CD4-positive, CD25-positive, alpha-beta regulatory T cell (primary cell): ENCODE measurements at regions not wholly inside any gene's neighbourhood (a gene's known extent, or its start where the extent isn't known, plus 50 kb on each side); places are given as distances from the start of the nearest gene placed in this dataset.

Source experiments
- ATAC-seq, 2 donors: fragments of 150-1000 bp; cut with Tn5 transposase; one replicate each; pipeline ENCODE4 v1.10.0; 2021; ENCODE audit warnings: low read depth in 2 of 2, moderate number of reproducible peaks in 2 of 2, moderate library complexity in 1 of 2
- DNase-seq, 3 donors: peaks; one replicate each; pipeline versions ENCODE4 v3.0.0 to v3.0.0-alpha.2; 2012 to 2022; ENCODE audit warnings: mixed read lengths in 1 of 3
- H3K27ac ChIP-seq: one replicate; pipeline ENCODE4 v1.7.0; 2013; ENCODE audit warnings: mild to moderate bottlenecking, low read length; ENCODE audit not compliant: insufficient read depth, poor library complexity, severe bottlenecking
- H3K27me3 ChIP-seq: one replicate; pipeline ENCODE4 v1.7.0; 2013; ENCODE audit warnings: low read length; ENCODE audit not compliant: control insufficient read depth, insufficient read depth
- H3K36me3 ChIP-seq: one replicate; pipeline ENCODE4 v1.7.0; 2013; ENCODE audit warnings: mild to moderate bottlenecking, low read length, moderate library complexity; ENCODE audit not compliant: control insufficient read depth, insufficient read depth
- H3K4me1 ChIP-seq: 2 replicates; pipeline ENCODE4 v1.7.0; 2013; ENCODE audit warnings: mild to moderate bottlenecking, low read length; ENCODE audit not compliant: insufficient read depth, control insufficient read depth, poor library complexity, severe bottlenecking
- H3K4me3 ChIP-seq: one replicate; pipeline ENCODE4 v1.7.0; 2013; ENCODE audit warnings: low read depth, mild to moderate bottlenecking, low read length, moderate library complexity
- H3K9me3 ChIP-seq, 2 experiments: 1 replicate in 1 of 2; 2 replicates in 1 of 2; pipeline ENCODE4 v1.7.0; 2013; ENCODE audit warnings: low read length in 2 of 2, mild to moderate bottlenecking in 1 of 2, moderate library complexity in 1 of 2; ENCODE audit not compliant: control insufficient read depth in 2 of 2
- H3K27ac Mint-ChIP-seq, 3 donors: one replicate each; pipeline ENCODE4 v1.8.0; 2020 to 2022; ENCODE audit warnings: mild to moderate bottlenecking in 3 of 3, mixed read lengths in 3 of 3, moderate library complexity in 2 of 3
- H3K27me3 Mint-ChIP-seq: one replicate; pipeline ENCODE4 v1.8.0; 2022; ENCODE audit warnings: mild to moderate bottlenecking, mixed read lengths
- H3K36me3 Mint-ChIP-seq: one replicate; pipeline ENCODE4 v1.8.0; 2020; ENCODE audit warnings: mixed read lengths
- H3K4me1 Mint-ChIP-seq, 4 donors: one replicate each; pipeline ENCODE4 v1.8.0; 2020 to 2022; ENCODE audit warnings: mixed read lengths in 4 of 4, mild to moderate bottlenecking in 1 of 4
- H3K4me3 Mint-ChIP-seq, 4 donors: one replicate each; pipeline ENCODE4 v1.8.0; 2020 to 2022; ENCODE audit warnings: mild to moderate bottlenecking in 4 of 4, mixed read lengths in 4 of 4, moderate library complexity in 3 of 4
- H3K9me3 Mint-ChIP-seq, 7 donors: one replicate each; pipeline ENCODE4 v1.8.0; 2020 to 2022; ENCODE audit warnings: mixed read lengths in 7 of 7, mild to moderate bottlenecking in 3 of 7, moderate library complexity in 2 of 7

DNA sequence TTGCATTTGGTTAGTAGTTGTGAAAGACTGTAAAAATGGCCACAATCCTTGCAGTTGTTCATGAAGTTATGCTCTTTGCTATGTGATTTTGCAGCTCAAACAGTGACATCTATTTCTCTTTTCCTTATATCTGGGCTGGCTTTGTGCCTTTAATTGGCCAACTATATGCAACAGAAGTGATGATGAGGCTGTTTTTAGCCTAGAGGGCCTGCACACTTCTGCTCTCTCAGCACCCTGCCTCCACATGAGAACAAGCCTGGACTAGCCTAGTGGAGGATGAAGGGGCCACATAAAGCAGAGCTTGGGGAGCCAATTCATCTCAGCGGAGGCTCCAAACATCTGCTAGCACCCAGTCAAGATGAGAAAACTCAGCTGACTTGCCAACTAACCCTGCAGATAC is 339.8 kb downstream of the OMA1 start:
- Mint-ChIP-seq H3K4me3 (no peak overlapping the region), H3K27me3 (no peaks in the 10 kb centered on the region), H3K9me3 (peaks cover 0 to 5% (median 0%) of the 10 kb centered on the region in 7 donors), H3K27ac (no peak overlapping the region), H3K36me3 (no peaks in the 10 kb centered on the region), H3K4me1 (no peaks in the 10 kb centered on the region)
- no peaks in the 10 kb centered on the region for H3K27me3 ChIP-seq
- ATAC-seq (no peak), DNase-seq (no peak)
- H3K36me3 ChIP-seq = no peaks in the 10 kb centered on the region
- no peak overlapping the region for H3K27ac ChIP-seq
- no peaks in the 10 kb centered on the region for H3K4me1 ChIP-seq
- H3K9me3 ChIP-seq = no peaks in the 10 kb centered on the region
- H3K4me3 ChIP-seq = no peak overlapping the region

DNA sequence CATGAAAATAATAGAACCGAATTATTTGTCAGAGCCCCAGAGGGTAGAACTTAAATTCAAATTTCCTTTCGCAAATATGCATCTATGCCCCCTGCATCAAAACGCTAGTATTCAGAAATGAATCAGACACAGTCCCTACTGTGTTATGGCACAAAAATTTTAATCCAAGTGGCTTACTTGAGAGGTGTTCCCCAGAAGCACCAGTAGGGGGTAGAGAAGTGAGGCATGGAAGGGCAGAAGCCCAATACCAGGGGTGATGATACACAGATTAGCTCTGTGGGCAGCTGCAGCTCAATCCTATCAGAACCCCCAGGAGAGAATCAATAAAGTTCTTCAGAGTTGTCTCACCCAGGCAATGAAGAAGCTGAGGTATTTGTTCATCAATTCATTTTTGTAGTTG is 342.2 kb downstream of the OMA1 start:
- Mint-ChIP-seq H3K4me3 (no peak overlapping the region), H3K27me3 (no peaks in the 10 kb centered on the region), H3K36me3 (no peaks in the 10 kb centered on the region), H3K9me3 (peaks cover 0 to 2% (median 0%) of the 10 kb centered on the region in 7 donors), H3K27ac (no peak overlapping the region), H3K4me1 (no peaks in the 10 kb centered on the region)
- Histone ChIP-seq H3K4me1 (no peaks in the 10 kb centered on the region), H3K27me3 (no peaks in the 10 kb centered on the region), H3K27ac (no peak overlapping the region), H3K4me3 (no peak overlapping the region), H3K36me3 (no peaks in the 10 kb centered on the region), H3K9me3 (no peaks in the 10 kb centered on the region)
- ATAC-seq (no peak), DNase-seq (peak in 1 of 3 donors; percentile 2)

GRCh38 chr1:58201492-58202106 is 344.9 kb downstream of the OMA1 start:
- Mint-ChIP-seq H3K27ac (no peak overlapping the region), H3K9me3 (no peaks in the 10 kb centered on the region), H3K27me3 (no peaks in the 10 kb centered on the region), H3K36me3 (no peaks in the 10 kb centered on the region), H3K4me3 (no peak overlapping the region), H3K4me1 (no peaks in the 10 kb centered on the region)
- no peak overlapping the region for H3K4me3 ChIP-seq
- H3K9me3 ChIP-seq = no peaks in the 10 kb centered on the region
- no peaks in the 10 kb centered on the region for H3K27me3 ChIP-seq
- no peak overlapping the region for H3K27ac ChIP-seq
- DNase-seq = no peak
- H3K36me3 ChIP-seq = no peaks in the 10 kb centered on the region
- ATAC-seq = no peak
- no peaks in the 10 kb centered on the region for H3K4me1 ChIP-seq

- Mint-ChIP-seq H3K27ac (no peak overlapping the region), H3K36me3 (no peaks in the 10 kb centered on the region)
Measured at GRCh38 chr1:58200437-58200836, 346.1 kb downstream of the OMA1 start.

DNA sequence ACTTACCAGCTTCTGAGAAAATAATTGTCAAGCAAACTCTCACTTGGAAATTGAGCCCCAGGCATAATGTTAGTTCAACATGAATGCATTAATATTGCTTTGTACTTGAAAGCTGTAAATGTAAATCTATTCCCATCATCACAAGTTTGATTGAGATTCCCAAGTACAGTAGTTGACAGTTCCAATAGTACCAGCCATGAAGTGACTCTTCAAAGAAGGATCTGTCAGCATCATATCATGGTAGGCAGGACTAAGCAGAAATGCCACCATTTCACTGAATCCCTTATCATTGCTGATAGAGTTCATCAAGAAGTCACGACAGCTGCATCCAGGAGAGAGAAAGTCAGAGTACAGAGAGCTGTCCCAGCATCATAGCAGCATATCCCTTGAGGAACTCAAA is 348.7 kb downstream of the OMA1 start:
- Histone ChIP-seq H3K36me3 (no peaks in the 10 kb centered on the region), H3K9me3 (no peaks in the 10 kb centered on the region), H3K27me3 (no peaks in the 10 kb centered on the region), H3K4me1 (no peaks in the 10 kb centered on the region), H3K4me3 (no peak overlapping the region), H3K27ac (no peak overlapping the region)
- Mint-ChIP-seq H3K27ac (no peak overlapping the region), H3K4me1 (no peaks in the 10 kb centered on the region), H3K9me3 (peaks cover 0 to 4% (median 0%) of the 10 kb centered on the region in 7 donors), H3K36me3 (no peaks in the 10 kb centered on the region), H3K27me3 (no peaks in the 10 kb centered on the region), H3K4me3 (no peak overlapping the region)
- no peak for DNase-seq
- ATAC-seq = no peak

More at GRCh38 chr1:58200437-58200836, 346.1 kb downstream of the OMA1 start:
- Histone ChIP-seq H3K9me3 (no peaks in the 10 kb centered on the region), H3K27ac (no peak overlapping the region), H3K4me3 (no peak overlapping the region), H3K27me3 (no peaks in the 10 kb centered on the region), H3K4me1 (no peaks in the 10 kb centered on the region), H3K36me3 (no peaks in the 10 kb centered on the region)
- Mint-ChIP-seq H3K4me3 (no peak overlapping the region), H3K27me3 (no peaks in the 10 kb centered on the region), H3K4me1 (no peaks in the 10 kb centered on the region), H3K9me3 (peaks cover 0 to 2% (median 0%) of the 10 kb centered on the region in 7 donors)
- DNase-seq (no peak), ATAC-seq (no peak)

DNA sequence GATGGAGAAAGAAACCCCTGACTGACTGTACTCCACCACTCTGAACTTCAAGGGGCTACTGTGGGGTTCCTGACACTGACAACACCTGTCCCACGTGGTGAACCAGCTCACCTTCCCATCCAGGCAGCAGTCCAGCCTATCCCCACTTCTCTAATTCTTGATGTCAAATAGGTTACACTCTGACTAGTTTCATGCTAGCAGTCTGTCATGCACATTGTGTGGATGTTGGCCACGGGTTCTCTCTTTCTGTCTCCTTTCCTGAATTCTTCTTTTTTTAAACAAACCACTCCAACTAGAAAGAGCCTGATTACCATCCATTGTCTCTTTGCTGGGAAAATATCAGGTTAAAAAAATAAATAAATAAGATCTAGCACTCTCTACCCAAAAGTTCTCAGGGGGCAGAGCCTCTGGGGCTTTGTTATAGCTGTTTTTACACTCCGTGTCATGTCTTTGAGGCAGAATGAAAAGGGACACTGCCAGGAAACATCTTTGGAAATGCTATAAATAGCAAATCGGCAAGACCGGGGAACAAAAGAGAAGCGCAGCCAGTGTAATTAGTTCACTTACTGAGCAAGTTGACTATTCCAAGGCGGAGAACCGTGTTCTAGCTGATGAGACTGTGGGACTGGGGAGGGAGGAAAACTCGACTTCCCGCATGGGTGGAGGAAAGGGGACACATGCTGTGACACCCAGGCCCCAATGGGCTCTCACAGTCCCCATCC is 356.1 kb downstream of the OMA1 start:
- H3K36me3 ChIP-seq = no peaks in the 10 kb centered on the region
- H3K9me3 ChIP-seq = no peaks in the 10 kb centered on the region
- Mint-ChIP-seq H3K27ac (no peak overlapping the region), H3K9me3 (peaks cover 0 to 3% (median 0%) of the 10 kb centered on the region in 7 donors), H3K4me1 (no peaks in the 10 kb centered on the region), H3K36me3 (no peaks in the 10 kb centered on the region), H3K4me3 (no peak overlapping the region), H3K27me3 (no peaks in the 10 kb centered on the region)
- no peak for DNase-seq
- no peaks in the 10 kb centered on the region for H3K27me3 ChIP-seq
- H3K27ac ChIP-seq = no peak overlapping the region
- no peaks in the 10 kb centered on the region for H3K4me1 ChIP-seq
- ATAC-seq = no peak
- no peak overlapping the region for H3K4me3 ChIP-seq

DNA sequence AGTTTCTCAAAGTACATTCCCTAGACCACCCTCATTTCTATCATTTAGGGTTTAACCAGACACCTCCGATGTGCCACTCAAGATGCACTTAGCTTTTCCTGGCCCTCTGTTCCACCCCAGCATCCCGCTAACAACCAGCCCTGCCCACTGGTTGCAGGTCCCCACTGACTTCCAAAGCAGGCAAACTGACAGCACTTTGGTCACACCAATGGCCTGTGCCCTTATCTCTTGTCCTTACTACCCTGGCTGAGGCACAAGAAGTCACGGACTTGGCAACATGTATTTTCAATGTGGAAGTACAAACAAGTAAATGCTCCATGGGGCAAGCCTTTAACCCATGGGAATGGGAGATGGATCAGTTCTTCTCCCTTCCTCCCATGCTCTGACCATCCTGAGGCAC is 357.1 kb downstream of the OMA1 start:
- Mint-ChIP-seq H3K4me1 (no peaks in the 10 kb centered on the region), H3K36me3 (no peaks in the 10 kb centered on the region), H3K27me3 (no peaks in the 10 kb centered on the region), H3K27ac (no peak overlapping the region), H3K9me3 (peaks cover 0 to 3% (median 0%) of the 10 kb centered on the region in 7 donors), H3K4me3 (no peak overlapping the region)
- DNase-seq = no peak
- Histone ChIP-seq H3K27me3 (no peaks in the 10 kb centered on the region), H3K4me1 (no peaks in the 10 kb centered on the region), H3K36me3 (no peaks in the 10 kb centered on the region), H3K27ac (no peak overlapping the region), H3K9me3 (no peaks in the 10 kb centered on the region), H3K4me3 (no peak overlapping the region)
- no peak for ATAC-seq

DNA sequence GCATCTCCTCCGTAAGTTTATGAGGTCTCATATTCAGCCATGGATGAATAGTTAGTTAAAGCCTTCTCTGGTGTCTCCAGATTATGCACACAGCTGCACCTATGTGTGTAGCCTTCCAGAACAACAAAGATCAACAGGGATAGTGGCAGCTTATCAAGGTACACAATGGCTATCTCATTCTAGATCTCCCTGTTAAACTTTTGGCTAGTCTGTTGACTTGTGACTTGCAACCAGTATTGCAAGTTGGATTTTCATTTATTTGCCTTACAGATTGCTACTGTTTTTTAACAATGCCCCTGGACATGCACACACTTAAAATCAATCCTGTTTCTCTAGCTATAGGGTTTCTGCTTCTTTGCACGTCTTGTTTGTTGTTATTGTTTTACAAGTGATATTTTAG is 363.2 kb downstream of the OMA1 start:
- Histone ChIP-seq H3K4me3 (no peak overlapping the region), H3K4me1 (no peaks in the 10 kb centered on the region), H3K27ac (no peak overlapping the region), H3K36me3 (no peaks in the 10 kb centered on the region), H3K27me3 (no peaks in the 10 kb centered on the region), H3K9me3 (peaks cover 2 to 4% of the 10 kb centered on the region in 2 experiments)
- ATAC-seq (no peak), DNase-seq (no peak)
- H3K4me1 Mint-ChIP-seq = no peaks in the 10 kb centered on the region
- no peak overlapping the region for H3K4me3 Mint-ChIP-seq
- no peaks in the 10 kb centered on the region for H3K36me3 Mint-ChIP-seq
- no peak overlapping the region for H3K27ac Mint-ChIP-seq
- H3K9me3 Mint-ChIP-seq = peaks cover 0 to 13% (median 4%) of the 10 kb centered on the region in 7 donors
- H3K27me3 Mint-ChIP-seq = peaks cover 9% of the 10 kb centered on the region
